K562 (cell line): ENCODE measurements at regions not wholly inside any gene's neighbourhood (a gene's known extent, or its start where the extent isn't known, plus 50 kb on each side); places are given as distances from the start of the nearest gene placed in this dataset.

Experiments
- ATF7 ChIP-seq: fragments of 450-650 bp; IDR thresholded peaks from 2 replicates; pipeline ENCODE4 v1.7.1; 2014; ENCODE audit warnings: mild to moderate bottlenecking, moderate library complexity
- CHD4 ChIP-seq: fragments of 200-600 bp; sonication (generic); IDR thresholded peaks from 3 replicates; pipeline ENCODE4 v1.6.1; 2012; ENCODE audit warnings: low read depth, mild to moderate bottlenecking, mixed read lengths, low read length, inconsistent platforms; ENCODE audit not compliant: insufficient read depth, insufficient replicate concordance, poor library complexity, severe bottlenecking
- CTBP1 ChIP-seq: fragments of 450-650 bp; IDR thresholded peaks from 2 replicates; pipeline ENCODE4 v1.6.1; 2016; ENCODE audit warnings: borderline replicate concordance
- DIDO1 ChIP-seq: fragments of 450-650 bp; IDR thresholded peaks from 2 replicates; pipeline ENCODE4 v1.6.1; 2016; ENCODE audit warnings: low read depth, missing biosample characterization, missing genetic modification characterization
- DMBX1 ChIP-seq: fragments of 250-450 bp; sonication (Bioruptor Pico); IDR thresholded peaks from 2 replicates; pipeline ENCODE4 v1.8.0; 2022; ENCODE audit warnings: inconsistent platforms, mild to moderate bottlenecking, moderate library complexity, borderline replicate concordance
- DPF2 ChIP-seq: fragments of 450-650 bp; IDR thresholded peaks from 2 replicates; pipeline ENCODE4 v1.6.1; 2016
- GTF2A2 ChIP-seq: IDR thresholded peaks from 2 replicates; pipeline ENCODE4 v1.6.1; 2016; ENCODE audit warnings: mild to moderate bottlenecking, missing genetic modification characterization, missing compliant biosample characterization
- KLF6 ChIP-seq: fragments of 250-450 bp; sonication (Bioruptor Pico); IDR thresholded peaks from 2 replicates; pipeline ENCODE4 v1.4.0; 2020; ENCODE audit warnings: mild to moderate bottlenecking, moderate library complexity, borderline replicate concordance
- LEF1 ChIP-seq: fragments of 450-650 bp; IDR thresholded peaks from 2 replicates; pipeline ENCODE4 v1.6.1; 2016; ENCODE audit warnings: mild to moderate bottlenecking
- MXI1 ChIP-seq: IDR thresholded peaks from 2 replicates; pipeline ENCODE4 v1.6.1; 2011; ENCODE audit warnings: low read depth, mild to moderate bottlenecking, improper control_type of control experiment, low read length
- MYC ChIP-seq, 2 experiments: fragments of 250-450 bp in 1 of 2; sonication (Bioruptor Pico) in 1 of 2; IDR thresholded peaks; 2 replicates each; pipeline versions ENCODE4 v1.5.1 to v1.6.1; 2012 to 2021; ENCODE audit warnings: low read depth in 2 of 2, borderline replicate concordance in 1 of 2, improper control_type of control experiment in 1 of 2, low read length in 1 of 2, mild to moderate bottlenecking in 1 of 2, moderate library complexity in 1 of 2
- MYNN ChIP-seq, 2 experiments: sonication (generic); formaldehyde crosslinking in 1 of 2; IDR thresholded peaks; 2 replicates each; pipeline versions ENCODE4 v1.5.0 to v1.6.1; 2016 to 2020; ENCODE audit warnings: antibody characterized with exemption in 1 of 2, missing genetic modification reagents in 1 of 2
- ZBTB7A ChIP-seq: IDR thresholded peaks from 2 replicates; pipeline ENCODE4 v1.6.1; 2011; ENCODE audit warnings: low read depth, mild to moderate bottlenecking, low read length, moderate library complexity, borderline replicate concordance; ENCODE audit not compliant: control insufficient read depth
- ZFP91 ChIP-seq: sonication (generic); formaldehyde crosslinking; IDR thresholded peaks from 2 replicates; pipeline ENCODE4 v1.8.0; 2022; ENCODE audit warnings: mild to moderate bottlenecking, missing genetic modification reagents
- ZNF175 ChIP-seq: fragments of 200-800 bp; sonication (Bioruptor generic); IDR thresholded peaks from 2 replicates; pipeline ENCODE4 v1.6.1; 2016; ENCODE audit warnings: low read depth, mild to moderate bottlenecking, missing genetic modification characterization, missing compliant biosample characterization
- ZNF311 ChIP-seq: fragments of 250-450 bp; sonication (Bioruptor Pico); IDR thresholded peaks from 2 replicates; pipeline ENCODE4 v1.4.0; 2020; ENCODE audit warnings: mild to moderate bottlenecking, moderate library complexity
- ZNF384 ChIP-seq: IDR thresholded peaks from 2 replicates; pipeline ENCODE4 v1.6.1; 2012; ENCODE audit warnings: low read depth, low read length, improper control_type of control experiment
- ZNF695 ChIP-seq: fragments of 450-650 bp; formaldehyde crosslinking; IDR thresholded peaks from 2 replicates; pipeline ENCODE4 v1.4.0; 2020; ENCODE audit warnings: mild to moderate bottlenecking, moderate library complexity
- ZNF778 ChIP-seq: fragments of 450-650 bp; formaldehyde crosslinking; IDR thresholded peaks from 2 replicates; pipeline ENCODE4 v1.4.0; 2020; ENCODE audit warnings: mild to moderate bottlenecking, moderate library complexity
- ZNF79 ChIP-seq: fragments of 250-450 bp; sonication (Bioruptor Pico); IDR thresholded peaks from 2 replicates; pipeline ENCODE4 v1.4.0; 2020; ENCODE audit warnings: low read depth, mild to moderate bottlenecking, moderate library complexity
- ZZZ3 ChIP-seq: fragments of 450-650 bp; IDR thresholded peaks from 2 replicates; pipeline ENCODE4 v1.6.1; 2016; ENCODE audit warnings: antibody characterized with exemption, mild to moderate bottlenecking, moderate library complexity
- TF ChIP-seq, protein P1 (sequence below): fragments of 250-450 bp; sonication (Bioruptor Pico); IDR thresholded peaks from 2 replicates; pipeline ENCODE4 v1.9.0; 2021; ENCODE audit warnings: mild to moderate bottlenecking, inconsistent platforms
- TF ChIP-seq, protein P2 (sequence below), 2 experiments: fragments of 200-800 bp in 1 of 2; sonication (Bioruptor generic) in 1 of 2; sonication (generic) in 1 of 2; formaldehyde crosslinking in 1 of 2; IDR thresholded peaks in 1 of 2; conservative IDR thresholded peaks in 1 of 2; 2 replicates each; pipeline versions ENCODE4 v1.5.0 to v1.6.1; 2016 to 2020; ENCODE audit warnings: missing compliant biosample characterization in 1 of 2, missing genetic modification characterization in 1 of 2, missing genetic modification reagents in 1 of 2

- TF ChIP-seq MYC (IDR thresholded peaks at IDR 0.05; ENCODE audit: low read depth, low read length) = no peak
- no peak for TF ChIP-seq MYC (CRISPR knock-in tag; IDR thresholded peaks at IDR 0.05; ENCODE audit: borderline replicate concordance, low read depth)
- TF ChIP-seq ZNF311 = peak; percentile 70
- TF ChIP-seq MXI1 = no peak
- TF ChIP-seq ZNF778 = no peak
- TF ChIP-seq ZBTB7A = no peak
- TF ChIP-seq, protein P1, sequence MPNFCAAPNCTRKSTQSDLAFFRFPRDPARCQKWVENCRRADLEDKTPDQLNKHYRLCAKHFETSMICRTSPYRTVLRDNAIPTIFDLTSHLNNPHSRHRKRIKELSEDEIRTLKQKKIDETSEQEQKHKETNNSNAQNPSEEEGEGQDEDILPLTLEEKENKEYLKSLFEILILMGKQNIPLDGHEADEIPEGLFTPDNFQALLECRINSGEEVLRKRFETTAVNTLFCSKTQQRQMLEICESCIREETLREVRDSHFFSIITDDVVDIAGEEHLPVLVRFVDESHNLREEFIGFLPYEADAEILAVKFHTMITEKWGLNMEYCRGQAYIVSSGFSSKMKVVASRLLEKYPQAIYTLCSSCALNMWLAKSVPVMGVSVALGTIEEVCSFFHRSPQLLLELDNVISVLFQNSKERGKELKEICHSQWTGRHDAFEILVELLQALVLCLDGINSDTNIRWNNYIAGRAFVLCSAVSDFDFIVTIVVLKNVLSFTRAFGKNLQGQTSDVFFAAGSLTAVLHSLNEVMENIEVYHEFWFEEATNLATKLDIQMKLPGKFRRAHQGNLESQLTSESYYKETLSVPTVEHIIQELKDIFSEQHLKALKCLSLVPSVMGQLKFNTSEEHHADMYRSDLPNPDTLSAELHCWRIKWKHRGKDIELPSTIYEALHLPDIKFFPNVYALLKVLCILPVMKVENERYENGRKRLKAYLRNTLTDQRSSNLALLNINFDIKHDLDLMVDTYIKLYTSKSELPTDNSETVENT (CRISPR knock-in tag) = no peak
- no peak for TF ChIP-seq LEF1
- no peak for TF ChIP-seq ZNF384
- TF ChIP-seq KLF6 (CRISPR knock-in tag) = 0 out of 2 replicates have a peak, but pooled peaks have one; percentile 33
- TF ChIP-seq DIDO1 (tag) = 0 out of 2 replicates have a peak, but pooled peaks have one; percentile 25
- 0 out of 2 replicates have a peak, but pooled peaks have one; percentile 22 for TF ChIP-seq DPF2
- TF ChIP-seq ZNF79 (CRISPR knock-in tag) = no peak
- TF ChIP-seq ZNF695 (CRISPR knock-in tag) = no peak
- TF ChIP-seq ZFP91 (CRISPR knock-in tag) = no peak
- no peak for TF ChIP-seq ZZZ3
- TF ChIP-seq ATF7 = 0 out of 2 replicates have a peak, but pooled peaks have one; percentile 32
- no peak for TF ChIP-seq GTF2A2 (tag)
- peak; percentile 83 for TF ChIP-seq DMBX1 (CRISPR knock-in tag)
- TF ChIP-seq ZNF175 (CRISPR knock-in tag) = peak; percentile 82
- TF ChIP-seq, protein P2, sequence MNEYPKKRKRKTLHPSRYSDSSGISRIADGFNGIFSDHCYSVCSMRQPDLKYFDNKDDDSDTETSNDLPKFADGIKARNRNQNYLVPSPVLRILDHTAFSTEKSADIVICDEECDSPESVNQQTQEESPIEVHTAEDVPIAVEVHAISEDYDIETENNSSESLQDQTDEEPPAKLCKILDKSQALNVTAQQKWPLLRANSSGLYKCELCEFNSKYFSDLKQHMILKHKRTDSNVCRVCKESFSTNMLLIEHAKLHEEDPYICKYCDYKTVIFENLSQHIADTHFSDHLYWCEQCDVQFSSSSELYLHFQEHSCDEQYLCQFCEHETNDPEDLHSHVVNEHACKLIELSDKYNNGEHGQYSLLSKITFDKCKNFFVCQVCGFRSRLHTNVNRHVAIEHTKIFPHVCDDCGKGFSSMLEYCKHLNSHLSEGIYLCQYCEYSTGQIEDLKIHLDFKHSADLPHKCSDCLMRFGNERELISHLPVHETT (CRISPR knock-in tag; conservative IDR thresholded peaks at IDR 0.05 in 1 of 2, IDR thresholded peaks at IDR 0.05 in 1 of 2) = 0 out of 4 replicates have a peak, but pooled peaks of 1 of the 2 experiments have one; percentile 59
- no peak for TF ChIP-seq CTBP1
- TF ChIP-seq MYNN (IDR thresholded peaks at IDR 0.05) = no peak
- TF ChIP-seq MYNN (CRISPR knock-in tag; IDR thresholded peaks at IDR 0.05) = no peak
- TF ChIP-seq CHD4 = no peak
Measured at GRCh38 chr14:50045039-50045711, 71.2 kb downstream of the VCPKMT start (continued).
